A673 (cell line): ENCODE measurements at regions not wholly inside any gene's neighbourhood (a gene's known extent, or its start where the extent isn't known, plus 50 kb on each side); places are given as distances from the start of the nearest gene placed in this dataset.

Experiments
- EZH2 ChIP-seq: fragments of 200-600 bp; sonication (generic); IDR thresholded peaks from 2 replicates; pipeline ENCODE4 v1.6.1; 2017; ENCODE audit warnings: borderline replicate concordance, low read depth, mild to moderate bottlenecking, mixed read lengths, antibody characterized with exemption, low read length; ENCODE audit not compliant: poor library complexity, severe bottlenecking
- TF ChIP-seq, protein P1 (sequence below): fragments of 300-800, 200-600 bp; sonication (generic); conservative IDR thresholded peaks from 2 replicates; pipeline ENCODE4 v1.5.1; 2017; ENCODE audit warnings: low read depth, mild to moderate bottlenecking, antibody characterized with exemption, low read length, moderate library complexity, mixed read lengths

DNA sequence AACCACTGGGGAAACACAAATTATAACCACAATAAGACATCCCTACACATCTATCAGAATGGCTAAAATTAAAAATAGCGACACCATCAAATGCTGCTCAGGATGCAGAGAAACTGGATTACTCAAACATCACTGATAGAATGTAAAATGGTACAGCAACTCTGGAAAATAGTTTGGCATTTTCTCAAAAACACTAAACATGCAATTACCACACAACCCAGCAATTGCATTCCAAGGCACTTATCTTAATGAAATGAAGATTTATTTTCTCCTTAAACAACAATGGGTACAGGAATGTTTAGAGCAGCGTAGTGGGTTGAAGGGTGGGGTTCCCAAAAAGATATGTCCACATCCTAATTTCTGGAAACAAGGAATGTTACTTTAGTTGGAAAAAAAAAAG is 309.0 kb upstream of the PMFBP1 start:
- TF ChIP-seq, protein P1, sequence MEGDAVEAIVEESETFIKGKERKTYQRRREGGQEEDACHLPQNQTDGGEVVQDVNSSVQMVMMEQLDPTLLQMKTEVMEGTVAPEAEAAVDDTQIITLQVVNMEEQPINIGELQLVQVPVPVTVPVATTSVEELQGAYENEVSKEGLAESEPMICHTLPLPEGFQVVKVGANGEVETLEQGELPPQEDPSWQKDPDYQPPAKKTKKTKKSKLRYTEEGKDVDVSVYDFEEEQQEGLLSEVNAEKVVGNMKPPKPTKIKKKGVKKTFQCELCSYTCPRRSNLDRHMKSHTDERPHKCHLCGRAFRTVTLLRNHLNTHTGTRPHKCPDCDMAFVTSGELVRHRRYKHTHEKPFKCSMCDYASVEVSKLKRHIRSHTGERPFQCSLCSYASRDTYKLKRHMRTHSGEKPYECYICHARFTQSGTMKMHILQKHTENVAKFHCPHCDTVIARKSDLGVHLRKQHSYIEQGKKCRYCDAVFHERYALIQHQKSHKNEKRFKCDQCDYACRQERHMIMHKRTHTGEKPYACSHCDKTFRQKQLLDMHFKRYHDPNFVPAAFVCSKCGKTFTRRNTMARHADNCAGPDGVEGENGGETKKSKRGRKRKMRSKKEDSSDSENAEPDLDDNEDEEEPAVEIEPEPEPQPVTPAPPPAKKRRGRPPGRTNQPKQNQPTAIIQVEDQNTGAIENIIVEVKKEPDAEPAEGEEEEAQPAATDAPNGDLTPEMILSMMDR: no peak
- no peak for TF ChIP-seq EZH2
